ENCODE measurements at regions not wholly inside any gene's neighbourhood (a gene's known extent, or its start where the extent isn't known, plus 50 kb on each side); places are given as distances from the start of the nearest gene placed in this dataset.
"Not testable (repeated sequence)": the region's sequence is repeated elsewhere in the genome, so short reads cannot be mapped to it uniquely, and the experiment has no call there.

DNA sequence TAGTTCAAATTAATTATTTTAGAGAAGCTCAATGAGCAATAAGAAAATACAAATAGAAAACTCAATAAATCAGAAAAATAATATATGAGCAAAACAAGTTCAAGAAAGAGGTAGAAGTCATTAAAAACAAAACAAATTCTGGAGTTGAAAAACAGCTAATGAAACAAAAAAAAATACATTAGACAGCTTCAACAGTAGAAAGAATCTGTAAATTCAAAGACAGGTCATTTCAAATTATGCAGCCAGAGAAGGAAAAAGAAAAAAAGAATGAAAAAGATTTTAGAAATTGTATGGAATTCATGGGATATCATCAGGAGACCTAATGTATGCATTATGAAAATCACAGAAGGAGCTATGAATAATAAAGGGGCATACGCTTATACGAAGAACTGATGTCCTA is 795.3 kb upstream of the ADGRB3 start:
- no peak for FAIRE-seq

DNA sequence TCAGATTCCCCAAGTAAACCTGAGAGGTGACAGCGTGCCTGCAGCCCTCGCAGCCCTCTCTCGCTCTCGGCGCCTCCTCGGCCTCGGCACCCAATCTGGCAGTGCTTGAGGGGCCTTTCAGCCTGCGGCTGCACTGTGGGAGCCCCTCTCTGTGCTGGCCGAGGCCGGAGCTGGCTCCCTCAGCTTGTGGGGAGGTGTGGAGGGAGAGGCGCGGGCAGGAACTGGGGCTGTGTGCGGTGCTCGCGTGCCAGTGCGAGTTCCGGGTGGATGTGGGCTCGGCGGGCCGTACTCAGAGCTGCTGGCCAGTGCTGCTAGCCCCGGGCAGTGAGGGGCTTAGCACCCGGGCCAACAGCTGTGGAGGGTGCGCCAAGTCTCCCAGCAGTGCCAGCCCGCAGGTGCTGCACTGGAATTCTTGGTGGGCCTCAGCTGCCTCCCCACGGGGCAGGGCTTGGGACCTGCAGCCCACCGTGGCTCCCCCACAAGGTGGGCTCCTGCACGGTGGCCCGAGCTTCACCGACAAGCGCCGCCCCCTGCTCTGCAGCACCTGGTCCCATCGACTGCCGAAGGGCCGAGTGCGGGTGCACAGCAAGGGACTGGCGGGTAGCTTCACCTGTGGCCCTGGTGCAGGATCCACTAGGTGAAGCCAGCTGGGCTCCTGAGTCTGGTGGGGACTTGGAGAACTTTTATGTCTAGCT is 809.7 kb upstream of the ADGRB3 start:
- no peak for FAIRE-seq

DNA sequence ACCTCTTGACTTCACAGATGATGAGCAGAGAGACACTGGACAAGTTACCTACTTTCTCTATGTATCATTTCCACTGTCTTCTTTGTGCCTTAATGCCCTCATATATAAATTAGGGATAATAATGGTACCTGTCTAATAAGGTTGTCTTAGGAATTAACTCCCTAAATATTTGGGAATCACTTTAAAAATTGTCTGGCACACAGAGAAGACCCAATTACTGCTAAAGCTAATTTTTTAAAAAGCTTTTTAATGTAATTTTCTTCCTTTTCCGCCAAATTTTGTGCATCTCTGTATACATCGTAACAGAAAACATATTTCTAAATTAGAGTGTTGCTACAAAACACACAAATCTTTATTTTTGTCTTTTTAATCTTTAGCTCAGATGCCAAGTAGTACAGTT is 816.8 kb upstream of the ADGRB3 start:
- FAIRE-seq, result no peak

DNA sequence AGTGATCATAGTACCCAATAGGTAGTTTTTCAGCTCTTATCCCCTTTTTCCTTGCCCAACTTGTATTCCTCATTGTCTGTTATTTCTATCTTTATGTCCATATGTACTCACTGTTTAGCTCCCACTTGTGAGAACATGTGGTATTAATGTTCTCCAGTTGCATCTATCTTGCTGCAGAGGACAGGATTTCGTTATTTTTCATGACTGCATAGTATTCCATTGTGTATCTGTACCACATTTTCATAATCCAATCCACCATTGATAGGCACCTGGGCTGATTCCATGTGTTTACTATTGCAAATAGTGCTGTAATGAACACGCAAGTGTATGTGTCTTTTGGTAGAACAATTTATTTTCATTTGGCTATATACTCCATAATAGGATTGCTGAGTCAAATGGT is 819.5 kb upstream of the ADGRB3 start:
- FAIRE-seq, result no peak

DNA sequence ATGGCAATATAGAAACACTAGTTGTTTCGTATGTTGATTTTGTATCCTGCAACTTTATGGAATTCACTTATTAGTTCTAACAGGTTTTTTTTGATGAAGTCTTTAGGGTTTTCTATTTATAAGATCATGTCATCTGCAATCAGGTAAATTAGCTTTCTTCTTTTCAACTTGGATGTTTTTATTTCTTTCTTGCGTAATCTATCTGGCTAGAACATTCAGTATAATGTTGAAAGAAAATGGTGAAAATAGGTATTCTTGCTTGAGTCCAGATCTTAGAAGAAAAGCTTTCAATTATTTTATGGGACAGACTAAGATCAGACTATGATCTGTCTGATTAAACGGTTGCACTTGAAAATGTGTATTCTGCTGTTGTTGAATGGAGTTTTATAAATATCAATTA is 820.8 kb upstream of the ADGRB3 start:
- FAIRE-seq, result no peak

DNA sequence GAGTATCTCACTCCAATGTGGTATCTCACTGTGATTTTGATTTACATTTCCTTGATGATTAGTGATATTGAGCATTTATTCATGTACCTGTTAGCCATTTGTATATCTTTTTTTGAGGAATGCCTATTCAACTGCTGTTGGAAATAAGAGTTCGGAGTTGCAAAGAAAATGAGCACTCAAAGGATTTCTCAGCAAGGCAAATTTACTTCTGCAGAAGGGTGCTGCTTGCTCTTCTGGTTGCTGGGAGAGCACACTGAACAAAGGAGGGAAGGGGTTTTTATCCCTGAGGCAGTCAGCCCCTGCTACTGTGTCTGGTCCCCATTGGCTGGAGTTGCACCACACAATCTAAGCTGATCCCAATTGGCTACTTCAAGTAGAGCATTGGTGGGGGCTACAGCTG is 822.4 kb upstream of the ADGRB3 start:
- FAIRE-seq, result no peak

DNA sequence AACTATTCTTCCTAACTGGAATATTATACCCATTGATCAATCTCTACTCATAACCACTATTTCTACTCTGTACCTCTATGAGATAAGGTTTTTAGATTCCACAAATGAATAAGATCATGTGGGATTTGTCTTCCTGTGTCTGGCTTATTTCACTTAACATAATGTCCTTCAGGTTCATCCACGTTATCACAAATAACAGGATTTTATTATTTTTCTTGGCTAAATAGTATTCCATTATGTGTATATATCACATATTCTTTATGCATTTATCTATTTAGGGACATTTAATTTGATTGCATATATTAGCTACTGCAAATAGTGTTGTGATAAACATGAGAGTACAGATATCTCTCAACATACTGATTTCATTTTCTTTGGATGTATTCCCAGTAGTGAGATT is 823.0 kb upstream of the ADGRB3 start:
- no peak for FAIRE-seq

DNA sequence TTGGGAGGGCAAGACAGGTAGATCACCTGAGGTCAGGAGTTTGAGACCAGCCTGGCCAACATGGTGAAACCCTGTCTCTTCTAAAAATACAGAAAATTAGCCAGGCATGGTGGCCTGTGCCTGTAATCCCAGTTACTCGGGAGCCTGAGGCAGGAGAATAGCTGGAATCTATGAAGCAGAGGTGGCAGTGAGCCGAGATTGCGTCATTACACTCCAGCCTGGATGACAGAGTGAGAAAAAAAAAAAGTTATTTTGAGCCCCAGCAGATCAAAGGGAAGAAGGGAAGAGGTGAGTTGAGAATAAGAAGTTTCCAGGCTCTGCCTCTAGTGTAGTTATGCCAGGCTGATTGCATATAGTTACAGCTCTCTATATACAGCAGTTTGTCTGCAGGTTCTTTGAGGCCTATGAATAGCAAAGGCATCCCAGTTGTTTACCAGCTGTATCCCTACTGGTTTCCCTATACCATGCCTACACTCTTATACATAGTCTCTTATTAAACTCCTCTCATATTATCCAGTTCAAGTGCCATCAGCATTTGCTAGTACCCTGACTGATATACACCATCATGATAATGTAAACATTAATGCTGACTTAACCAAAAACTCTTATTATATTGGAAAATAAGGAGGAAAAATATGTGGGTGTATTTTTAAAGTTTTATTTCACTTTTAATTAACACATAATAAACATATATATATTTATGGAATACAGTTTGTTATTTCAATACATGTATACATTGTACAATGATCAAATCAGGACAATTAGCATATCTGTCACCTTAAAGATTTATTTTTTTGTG is 823.6 kb upstream of the ADGRB3 start:
- FAIRE-seq, result no peak

DNA sequence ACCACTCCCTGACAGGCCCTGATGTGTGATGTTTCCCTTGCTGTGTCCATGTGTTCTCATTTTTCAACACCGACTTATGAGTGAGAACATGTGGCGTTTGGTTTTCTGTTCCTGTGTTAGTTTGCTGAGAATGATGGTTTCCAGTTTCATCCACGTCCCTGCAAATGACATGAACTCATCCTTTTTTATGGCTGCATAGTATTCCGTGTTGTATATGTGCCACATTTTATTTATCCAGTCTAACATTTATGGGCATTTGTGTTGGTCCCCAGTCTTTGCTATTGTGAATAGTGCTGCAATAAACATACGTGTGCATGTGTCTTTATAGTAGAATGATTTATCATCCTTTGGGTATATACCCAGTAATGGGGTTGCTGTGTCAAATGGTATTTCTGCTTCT is 830.3 kb upstream of the ADGRB3 start:
- FAIRE-seq, result not testable (repeated sequence)

DNA sequence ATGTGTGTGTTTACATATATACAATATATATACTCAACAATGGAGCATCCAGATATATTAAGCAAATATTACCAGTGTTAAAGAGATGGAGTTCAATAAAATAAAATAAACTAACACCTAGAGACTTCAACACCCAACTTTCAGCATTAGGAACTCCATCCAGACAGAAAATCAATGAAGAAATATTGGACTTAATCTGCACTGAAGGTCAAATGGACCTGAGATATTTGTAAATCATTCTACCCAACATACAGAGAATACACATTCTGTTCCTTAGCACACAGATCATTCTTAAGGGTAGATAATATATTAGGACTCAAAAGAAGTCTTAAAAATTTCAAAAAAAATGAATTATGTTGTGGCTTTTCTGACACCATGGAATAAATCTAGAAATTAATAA is 832.3 kb upstream of the ADGRB3 start:
- FAIRE-seq, result no peak

DNA sequence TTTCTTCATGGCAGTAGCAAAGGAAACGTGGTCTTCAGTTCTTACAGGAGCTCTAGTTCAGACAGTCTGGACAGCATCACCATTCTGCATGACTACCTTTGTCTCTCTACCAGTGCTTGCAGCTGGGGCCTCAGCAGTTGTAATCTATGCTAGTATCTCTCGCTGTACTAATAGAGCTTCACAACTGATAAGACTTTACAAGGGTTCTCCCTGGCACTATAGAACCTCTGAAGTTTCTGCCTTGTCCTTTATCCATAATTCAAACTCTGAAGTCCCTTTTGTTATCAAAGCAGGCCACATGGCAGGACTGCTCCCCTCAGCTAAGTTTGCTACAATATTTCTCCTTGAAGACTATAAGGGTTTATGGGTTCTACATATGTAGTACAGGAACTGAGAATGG is 842.1 kb upstream of the ADGRB3 start:
- no peak for FAIRE-seq

DNA sequence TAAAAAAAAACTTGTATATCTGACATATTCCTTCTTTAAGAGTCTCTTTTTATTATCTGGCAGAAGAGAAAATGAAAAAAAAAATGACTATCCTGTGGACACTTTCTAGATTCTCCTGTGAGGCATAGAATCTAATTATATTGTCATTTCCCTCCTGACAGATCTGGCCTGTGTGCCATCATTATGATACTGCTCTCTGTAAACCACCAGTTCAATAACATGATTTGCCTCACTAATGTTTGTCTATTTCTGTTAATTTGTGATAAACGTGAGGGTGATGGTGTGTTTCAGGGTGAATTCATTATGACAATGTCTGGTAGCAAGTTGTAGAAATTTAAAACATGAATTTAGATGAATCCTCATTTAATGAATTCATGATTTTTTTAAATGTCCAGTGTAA is 844.5 kb upstream of the ADGRB3 start:
- no peak for FAIRE-seq

DNA sequence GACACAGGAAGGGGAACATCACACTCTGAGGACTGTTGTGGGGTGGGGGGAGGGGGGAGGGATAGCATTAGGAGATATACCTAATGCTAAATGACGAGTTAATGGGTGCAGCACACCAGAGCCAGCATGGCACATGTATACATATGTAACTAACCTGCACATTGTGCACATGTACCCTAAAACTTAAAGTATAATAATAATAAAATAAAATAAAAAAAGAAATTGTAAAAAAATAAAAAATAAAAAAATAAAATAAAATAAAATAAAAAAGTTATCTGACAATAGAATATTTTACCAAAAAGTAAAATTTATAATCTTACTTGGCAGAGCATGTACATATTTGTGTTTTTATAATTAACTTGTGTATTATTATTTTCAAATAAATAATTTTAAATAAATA is 848.0 kb upstream of the ADGRB3 start:
- FAIRE-seq, result peak; percentile 75

DNA sequence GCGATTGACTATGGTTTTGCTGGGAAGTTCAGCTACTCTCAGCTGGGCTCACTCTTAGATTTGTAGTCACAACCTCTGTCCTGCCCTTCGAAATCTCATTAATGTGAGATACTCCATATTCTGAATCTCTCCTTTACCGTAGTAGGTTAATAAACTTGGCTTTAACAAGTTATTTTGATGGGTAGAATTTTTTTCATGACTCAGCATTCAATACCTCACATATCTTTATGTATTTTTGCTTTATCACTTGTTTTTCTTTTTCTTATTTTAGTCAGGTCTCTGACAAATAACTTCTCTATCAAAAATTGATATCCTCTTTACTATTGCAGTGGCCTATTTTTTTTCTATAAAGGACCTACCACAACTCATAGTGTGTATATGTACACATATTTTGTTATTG is 855.2 kb upstream of the ADGRB3 start:
- no peak for FAIRE-seq

DNA sequence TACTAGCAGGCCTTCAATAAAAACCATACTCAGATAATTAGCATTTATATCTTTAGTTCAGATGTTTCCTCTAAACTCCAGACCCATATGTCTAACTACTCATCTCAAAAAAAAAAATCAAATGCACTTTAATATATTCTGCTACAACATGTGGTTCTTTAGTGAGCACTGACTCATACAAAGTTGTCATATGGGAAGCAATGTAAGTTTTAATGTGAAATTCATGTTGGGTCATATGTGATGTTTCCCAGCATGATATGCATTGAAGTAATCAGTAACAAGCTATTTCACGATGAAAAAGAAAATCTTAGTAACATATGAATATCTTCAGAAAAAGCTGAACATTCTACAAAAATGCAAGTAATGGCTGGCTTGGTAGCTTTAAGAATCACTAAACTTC is 859.7 kb upstream of the ADGRB3 start:
- FAIRE-seq, result no peak

DNA sequence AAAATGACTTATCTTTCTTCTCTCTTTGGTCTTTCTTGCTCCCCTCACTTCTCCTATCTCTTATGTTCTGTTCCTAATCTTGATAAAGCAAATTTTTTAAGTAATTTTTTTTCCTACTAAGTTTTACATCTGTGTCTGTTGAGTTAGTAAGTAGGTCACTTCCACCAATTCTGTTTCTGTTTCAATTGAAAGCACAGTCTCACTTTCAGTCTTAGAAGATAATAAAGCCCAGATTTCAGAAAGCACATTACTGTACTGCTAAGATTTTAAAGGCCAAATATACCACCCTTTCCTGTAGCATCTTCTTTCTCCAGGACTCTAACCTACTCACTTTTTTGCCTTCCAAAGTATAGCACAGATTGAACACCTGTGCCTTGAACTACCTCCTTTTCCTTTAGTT is 866.1 kb upstream of the ADGRB3 start:
- FAIRE-seq, result no peak

DNA sequence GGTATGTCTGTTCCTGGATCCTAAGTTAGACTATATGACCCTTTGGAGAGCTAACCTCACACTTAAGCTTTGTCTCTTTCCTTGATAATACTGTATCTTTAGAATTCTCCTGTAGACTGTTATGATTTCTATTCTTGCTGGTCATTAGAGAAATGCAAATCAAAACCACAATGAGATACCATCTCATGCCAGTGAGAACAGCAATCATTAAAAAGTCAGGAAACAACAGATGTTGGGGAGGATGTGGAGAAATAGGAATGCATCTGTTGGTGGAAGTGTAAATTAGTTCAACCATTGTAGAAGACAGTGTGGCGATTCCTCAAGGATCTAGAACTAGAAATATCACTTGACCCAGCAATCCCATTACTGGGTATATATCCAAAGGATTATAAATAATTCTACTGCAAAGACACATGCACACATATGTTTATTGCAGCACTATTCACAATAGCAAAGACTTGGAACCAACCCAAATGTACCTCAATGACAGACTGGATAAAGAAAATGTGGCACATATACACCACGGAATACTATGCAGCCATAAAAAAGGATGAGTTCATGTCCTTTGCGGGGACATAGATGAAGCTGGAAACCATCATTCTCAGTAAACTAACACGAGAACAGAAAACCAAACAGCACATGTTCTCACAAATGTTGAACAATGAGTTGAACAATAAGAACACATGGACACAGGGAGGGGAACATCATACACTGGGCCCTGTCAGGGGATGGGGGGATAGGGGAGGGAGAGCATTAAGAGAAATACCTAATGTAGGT is 867.8 kb upstream of the ADGRB3 start:
- not testable (repeated sequence) for FAIRE-seq

DNA sequence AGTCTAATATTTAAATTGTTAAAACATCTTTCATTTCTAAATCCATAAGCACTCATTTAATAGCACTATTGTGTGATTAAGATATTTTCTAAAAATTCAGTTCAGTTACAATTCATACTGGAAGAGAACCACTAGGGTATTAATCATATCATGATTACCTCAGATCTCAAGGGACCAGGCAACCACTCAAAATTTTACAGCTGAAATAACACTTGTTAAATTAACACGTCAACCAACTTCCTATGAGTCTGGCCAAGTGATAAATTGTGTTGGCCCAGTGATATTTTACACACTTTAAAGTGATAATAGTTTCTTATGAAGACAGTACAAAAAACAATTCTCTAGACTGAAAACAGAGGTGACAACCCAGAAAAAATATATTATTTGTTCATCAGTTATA is 869.0 kb upstream of the ADGRB3 start:
- FAIRE-seq, result no peak

DNA sequence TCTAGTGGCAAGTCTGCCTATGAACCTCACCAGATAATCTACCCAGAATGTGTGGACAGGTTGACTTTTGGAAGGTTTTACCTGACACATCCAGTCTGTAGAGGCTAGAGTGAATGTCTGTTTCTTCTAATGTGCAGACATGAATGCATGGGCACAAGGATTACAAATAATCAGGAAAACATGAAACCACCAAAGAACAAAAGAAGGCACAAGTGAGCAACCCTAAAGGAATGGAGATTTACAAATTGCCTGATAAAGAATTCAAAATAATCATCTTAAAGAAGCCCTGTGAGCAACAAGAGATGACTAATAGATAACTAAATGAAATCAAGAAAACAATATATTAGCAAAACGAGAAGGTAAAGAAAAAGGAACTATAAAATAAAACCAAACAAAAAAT is 876.1 kb upstream of the ADGRB3 start:
- no peak for FAIRE-seq

DNA sequence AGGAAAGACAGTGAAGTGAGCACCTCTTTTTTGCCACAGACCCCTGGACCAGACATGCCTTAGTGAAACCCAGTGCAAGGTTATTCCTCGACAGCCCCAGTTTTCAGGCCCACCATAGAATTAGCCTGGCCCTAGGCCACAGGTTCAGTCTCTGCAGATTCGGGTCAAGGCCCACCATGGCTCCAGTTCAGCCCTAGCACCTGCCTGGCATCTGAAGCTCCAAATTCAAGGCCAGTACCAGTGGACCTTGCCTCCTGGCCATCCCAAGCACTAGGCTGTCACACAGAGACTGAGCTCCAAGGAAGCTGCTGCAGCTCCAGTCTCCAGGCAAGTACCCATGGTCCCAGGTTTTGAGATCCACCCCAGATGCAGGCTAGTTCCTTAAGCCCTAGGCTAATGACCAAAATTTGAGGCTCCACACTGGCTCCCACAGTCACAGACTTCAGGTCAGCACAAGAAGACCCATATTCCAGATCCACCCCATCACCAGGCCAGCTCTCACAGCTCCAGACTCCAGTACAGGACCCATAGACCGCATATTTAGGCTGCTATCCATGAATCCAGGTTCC is 877.5 kb upstream of the ADGRB3 start:
- no peak for FAIRE-seq

DNA sequence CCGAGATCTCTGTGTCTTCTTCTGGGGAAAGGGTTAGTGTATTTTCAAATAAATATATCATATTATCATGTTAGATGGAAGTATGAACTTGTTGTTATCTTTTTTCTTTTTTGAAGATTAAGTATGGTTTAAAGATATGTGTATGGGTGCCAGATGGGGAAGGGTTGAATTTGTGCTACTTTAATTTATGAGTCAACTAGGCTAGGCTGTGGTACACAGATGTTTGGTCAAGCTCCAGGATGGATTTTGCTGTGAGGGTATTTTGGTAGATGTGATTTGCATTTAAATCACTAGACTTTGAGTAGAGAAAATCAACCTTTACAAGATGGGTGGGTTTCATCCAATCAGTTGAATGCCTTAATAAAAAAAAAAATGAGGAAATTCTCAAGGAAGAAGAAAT is 886.6 kb upstream of the ADGRB3 start:
- FAIRE-seq, result no peak

DNA sequence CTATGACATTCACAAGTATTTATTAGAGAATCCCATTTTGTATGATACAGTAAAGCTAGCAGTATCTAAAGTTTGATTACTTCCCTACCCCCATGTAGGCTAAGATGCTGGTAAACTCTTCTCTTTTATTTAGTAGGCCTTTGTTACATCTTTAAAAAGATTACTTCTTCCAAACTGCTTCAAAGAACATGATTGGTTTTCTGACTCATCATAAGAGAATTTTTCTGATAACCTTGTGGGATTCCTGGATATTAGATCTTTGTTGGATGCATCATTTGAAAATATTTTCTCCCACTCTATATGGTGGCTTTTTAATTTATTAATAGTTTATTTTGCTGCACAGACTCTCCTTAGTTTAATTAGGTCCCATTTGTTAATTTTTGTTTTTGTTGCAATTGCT is 898.3 kb upstream of the ADGRB3 start:
- FAIRE-seq, result no peak

DNA sequence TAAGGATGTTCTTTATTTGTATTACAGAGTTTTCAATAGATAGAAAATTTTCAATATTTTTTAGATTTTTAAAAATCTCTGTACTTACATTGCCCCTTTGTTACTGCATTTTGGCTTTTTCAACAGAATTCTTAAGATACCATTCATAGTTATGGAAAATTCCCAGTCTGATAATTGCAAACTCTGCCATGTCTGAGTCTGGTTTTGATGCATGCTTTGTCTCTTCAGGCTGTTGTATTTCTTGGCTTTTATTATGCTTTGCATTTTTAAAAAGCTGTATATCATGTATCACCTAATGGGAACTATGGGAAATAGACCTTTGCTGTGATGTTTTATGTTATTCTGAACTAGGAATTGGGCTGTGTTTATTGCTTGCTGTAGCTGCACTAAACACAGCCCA is 898.9 kb upstream of the ADGRB3 start:
- no peak for FAIRE-seq

DNA sequence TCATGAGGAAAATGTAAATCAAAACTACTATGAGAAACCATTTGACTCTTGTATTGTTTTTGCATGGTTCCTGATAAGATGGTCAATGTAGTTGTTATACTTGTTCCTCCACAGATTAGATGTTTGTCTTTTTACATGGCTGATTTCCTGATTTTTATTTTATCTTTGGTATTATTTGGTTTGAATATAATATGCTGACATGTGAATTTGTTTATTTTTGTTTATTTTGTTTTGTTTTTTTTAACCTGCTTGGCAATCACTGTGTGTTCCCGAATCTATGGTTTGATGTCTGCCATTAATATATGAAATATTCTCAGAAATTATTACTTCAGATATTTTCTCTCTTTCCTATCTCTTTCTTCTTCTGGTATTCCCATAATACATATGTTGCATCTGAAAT is 899.5 kb upstream of the ADGRB3 start:
- FAIRE-seq, result no peak
